Calu3 (cell line): ENCODE measurements at regions not wholly inside any gene's neighbourhood (a gene's known extent, or its start where the extent isn't known, plus 50 kb on each side); places are given as distances from the start of the nearest gene placed in this dataset.

ENCODE experiments used
- BruUV-seq: library from RNA; stranded (reverse); fragments of 400-500 nt; replicated peaks from 2 replicates; lab custom pipeline; 2021; lab: Mats Ljungman, UMichigan
- CTCF ChIA-PET: fragments of 300-600 bp; sonication (Branson Sonifier 250); formaldehyde crosslinking; loops from one replicate; lab custom pipeline; 2022; ENCODE audit warnings: antibody characterized with exemption; lab: Charles Lee
- DNase-seq: peaks from one replicate; pipeline ENCODE4 v3.0.0; 2022
- H3K27ac Mint-ChIP-seq: one replicate; pipeline ENCODE4 v1.8.0; 2022; ENCODE audit warnings: mixed read lengths; ENCODE audit not compliant: unreplicated experiment
- H3K27me3 Mint-ChIP-seq: one replicate; pipeline ENCODE4 v1.8.0; 2022; ENCODE audit warnings: mixed read lengths; ENCODE audit not compliant: unreplicated experiment
- H3K36me3 Mint-ChIP-seq: one replicate; pipeline ENCODE4 v1.8.0; 2022; ENCODE audit warnings: mild to moderate bottlenecking, moderate library complexity, mixed read lengths; ENCODE audit not compliant: insufficient read depth, unreplicated experiment
- H3K4me1 Mint-ChIP-seq: one replicate; pipeline ENCODE4 v1.8.0; 2022; ENCODE audit warnings: mild to moderate bottlenecking, low read depth, mixed read lengths; ENCODE audit not compliant: unreplicated experiment
- H3K4me3 Mint-ChIP-seq: one replicate; pipeline ENCODE4 v1.8.0; 2022; ENCODE audit warnings: mild to moderate bottlenecking, low read depth, moderate library complexity, mixed read lengths; ENCODE audit not compliant: unreplicated experiment
- H3K9me3 Mint-ChIP-seq: one replicate; pipeline ENCODE4 v1.8.0; 2022; ENCODE audit warnings: low read depth, mixed read lengths; ENCODE audit not compliant: unreplicated experiment
- CTCF ChIP-seq: fragments of 200-600 bp; IDR thresholded peaks from one replicate; pipeline ENCODE4 v1.8.0; 2022; ENCODE audit warnings: antibody characterized with exemption; ENCODE audit not compliant: unreplicated experiment
- intact Hi-C: fragments of 100-400 bp; cut with micrococcal nuclease; formaldehyde crosslinking; loops from one replicate; pipeline ENCODE4 v1.10.0; 2022; ENCODE audit not compliant: unreplicated experiment

- no TSS peak for BruUV-seq
- intact Hi-C loops = no loop called here
- Mint-ChIP-seq H3K36me3 (no peaks in the 10 kb centered on the region), H3K27me3 (no peaks in the 10 kb centered on the region), H3K27ac (no peak overlapping the region), H3K9me3 (no peaks in the 10 kb centered on the region), H3K4me3 (no peak overlapping the region), H3K4me1 (no peaks in the 10 kb centered on the region)
- no peak for TF ChIP-seq CTCF
- CTCF ChIA-PET = no interaction called here
- DNase-seq = no peak
Observed at GRCh38 chr6:126480268-126480667, 140.4 kb downstream of the CENPW start.

GRCh38 chr6:126481319-126481718 is 141.4 kb downstream of the CENPW start:
- Mint-ChIP-seq H3K4me1 (no peaks in the 10 kb centered on the region), H3K27ac (no peak overlapping the region), H3K27me3 (no peaks in the 10 kb centered on the region), H3K36me3 (no peaks in the 10 kb centered on the region), H3K9me3 (no peaks in the 10 kb centered on the region), H3K4me3 (no peak overlapping the region)
- CTCF ChIA-PET = no interaction called here
- intact Hi-C loops = no loop called here
- DNase-seq = no peak
- TF ChIP-seq CTCF = no peak
- BruUV-seq = no TSS peak

GRCh38 chr6:126504792-126505191 is 164.9 kb downstream of the CENPW start:
- intact Hi-C loops = no loop called here
- Mint-ChIP-seq H3K4me1 (no peaks in the 10 kb centered on the region), H3K36me3 (no peaks in the 10 kb centered on the region), H3K4me3 (no peak overlapping the region), H3K27ac (no peak overlapping the region), H3K9me3 (peaks cover 16% of the 10 kb centered on the region), H3K27me3 (no peaks in the 10 kb centered on the region)
- BruUV-seq = no TSS peak
- CTCF ChIA-PET = no interaction called here
- DNase-seq = no peak
- TF ChIP-seq CTCF = no peak

- CTCF ChIA-PET = no interaction called here
- Mint-ChIP-seq H3K36me3 (no peaks in the 10 kb centered on the region), H3K27ac (no peak overlapping the region), H3K4me3 (no peak overlapping the region), H3K27me3 (no peaks in the 10 kb centered on the region), H3K4me1 (no peaks in the 10 kb centered on the region), H3K9me3 (peaks cover 7% of the 10 kb centered on the region)
- no peak for TF ChIP-seq CTCF
- intact Hi-C loops = no loop called here
- no TSS peak for BruUV-seq
- DNase-seq = no peak
Observed at GRCh38 chr6:126513198-126513597, 173.3 kb downstream of the CENPW start.

- Mint-ChIP-seq H3K27ac (no peak overlapping the region), H3K4me1 (no peaks in the 10 kb centered on the region), H3K36me3 (no peaks in the 10 kb centered on the region), H3K4me3 (no peak overlapping the region), H3K9me3 (no peaks in the 10 kb centered on the region), H3K27me3 (no peaks in the 10 kb centered on the region)
- BruUV-seq = no TSS peak
- DNase-seq = no peak
- TF ChIP-seq CTCF = no peak
- CTCF ChIA-PET = no interaction called here
- intact Hi-C loops = no loop called here
Observed at GRCh38 chr6:126516411-126516810, 176.5 kb downstream of the CENPW start.
